Activated CD4-positive, CD25-positive, alpha-beta regulatory T cell (primary cell): ENCODE measurements at regions not wholly inside any gene's neighbourhood (a gene's known extent, or its start where the extent isn't known, plus 50 kb on each side); places are given as distances from the start of the nearest gene placed in this dataset.

ENCODE experiments used
- DNase-seq, 4 experiments: peaks; one replicate each; lab custom pipeline; 2025; lab: John Stamatoyannopoulos, UW

DNA sequence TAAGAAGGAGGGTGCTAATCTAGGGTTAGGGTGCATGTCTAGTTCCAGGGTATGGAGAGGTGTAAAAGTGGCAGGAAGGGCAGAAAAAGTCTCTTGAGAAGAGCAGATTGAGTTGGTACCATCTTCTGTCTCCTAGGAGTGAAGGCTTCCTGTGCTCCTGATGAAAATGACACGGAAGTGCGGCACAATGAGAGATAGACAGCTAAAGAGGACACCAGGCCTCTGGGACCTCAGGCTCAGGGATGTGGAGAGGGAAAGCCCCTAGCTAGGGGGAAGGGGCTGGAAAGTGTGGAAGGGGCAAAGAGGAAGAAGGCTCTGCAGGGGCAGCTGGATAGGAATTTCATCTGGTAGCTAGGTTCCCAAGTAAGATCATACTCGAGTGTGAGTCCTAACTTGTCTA lies 498.3 kb upstream of the EEF2KMT start:
- DNase-seq = no peak

- no peak for DNase-seq
These were observed 492.8 kb upstream of the EEF2KMT start for GRCh38 chr16:5590416-5590815.

DNA sequence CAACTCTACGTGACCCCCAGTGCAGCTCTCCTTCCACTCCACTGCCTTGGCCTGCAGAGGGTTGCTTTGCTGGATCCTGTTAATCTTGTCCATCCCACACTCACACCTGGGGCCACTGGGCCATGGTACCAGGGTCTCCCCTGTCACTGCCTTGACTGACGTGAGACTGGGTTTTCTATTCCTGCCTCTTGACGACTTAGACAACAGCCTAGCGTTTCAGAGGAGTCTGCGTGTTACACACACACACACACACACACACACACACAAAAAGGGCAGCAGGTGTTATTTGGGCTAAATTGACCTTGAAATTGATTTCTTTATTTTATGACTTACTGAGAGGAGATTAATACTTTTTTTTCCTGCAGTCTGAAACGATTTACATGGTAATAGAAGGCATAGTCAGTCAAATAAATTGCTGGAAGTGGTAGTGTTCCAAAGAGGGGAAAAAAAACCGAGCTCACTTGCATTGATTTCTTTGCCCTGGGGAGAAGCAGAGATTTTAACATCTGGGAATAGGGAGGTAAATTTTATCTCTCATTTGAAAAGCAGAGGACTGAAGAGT lies 492.3 kb upstream of the EEF2KMT start:
- DNase-seq = no peak

GRCh38 chr16:5584109-5584508 lies 486.5 kb upstream of the EEF2KMT start:
- no peak for DNase-seq

- no peak for DNase-seq
These were observed 484.9 kb upstream of the EEF2KMT start for GRCh38 chr16:5582529-5582928.

DNA sequence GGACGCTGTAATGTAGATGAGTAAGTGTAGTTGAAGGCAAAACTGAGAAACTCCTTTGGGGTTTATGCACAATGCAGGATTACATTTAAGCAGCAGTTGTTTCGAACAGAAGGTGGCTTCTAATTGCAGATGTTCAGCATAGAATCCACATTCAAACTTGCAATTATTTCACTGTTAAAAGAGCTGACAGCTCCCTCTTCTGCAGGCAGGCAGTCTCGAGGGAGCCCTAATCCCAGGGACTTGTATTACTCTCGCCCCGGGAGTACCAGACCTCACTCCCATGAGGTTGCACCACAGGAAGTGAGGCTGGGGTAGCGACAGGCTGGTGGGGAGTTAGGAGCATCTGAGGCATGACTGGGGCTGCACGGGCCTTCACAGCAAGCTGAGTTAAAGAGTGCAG lies 484.3 kb upstream of the EEF2KMT start:
- no peak for DNase-seq

- no peak for DNase-seq
These were observed 483.8 kb upstream of the EEF2KMT start for GRCh38 chr16:5581428-5581827.

- DNase-seq = no peak
These were observed 483.2 kb upstream of the EEF2KMT start for GRCh38 chr16:5580772-5581171.

- no peak for DNase-seq
These were observed 482.7 kb upstream of the EEF2KMT start for GRCh38 chr16:5580296-5580695.

DNA sequence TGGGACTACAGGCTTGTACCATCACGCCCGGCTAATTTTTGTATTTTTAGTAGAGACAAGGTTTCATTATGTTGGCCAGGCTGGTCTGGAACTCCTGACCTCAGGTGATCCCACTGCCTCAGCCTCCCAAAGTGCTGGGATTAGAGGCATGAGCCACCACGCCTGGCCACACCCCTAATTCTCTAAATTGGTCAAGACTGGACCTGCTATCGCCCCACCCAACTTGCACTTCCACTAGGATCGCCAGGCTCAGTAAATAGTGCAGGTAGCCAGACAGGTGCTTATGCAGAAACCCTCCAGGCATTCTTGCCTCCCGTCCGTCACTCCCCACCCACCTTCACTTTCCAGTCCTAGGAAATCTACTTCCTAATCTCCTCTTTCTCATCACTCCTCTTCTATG lies 481.4 kb upstream of the EEF2KMT start:
- no peak for DNase-seq

DNA sequence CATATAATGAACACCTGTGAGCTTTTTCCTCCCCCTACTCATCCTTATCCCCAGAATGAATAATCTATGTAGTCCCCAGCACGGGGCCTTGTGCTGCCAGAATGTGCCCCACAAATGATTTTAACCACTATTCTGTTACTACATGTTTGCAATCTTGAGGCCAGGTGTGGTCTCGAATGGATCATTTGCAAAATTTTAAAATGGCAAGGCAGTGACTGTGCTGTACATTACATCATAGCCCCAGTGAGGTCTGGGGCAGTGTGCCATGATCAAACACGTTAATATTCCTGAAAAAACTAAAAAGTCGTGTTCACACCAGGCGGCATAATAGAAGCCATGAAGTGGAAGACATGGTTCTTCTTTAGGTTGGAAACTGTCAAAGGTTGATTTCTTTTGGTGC lies 479.9 kb upstream of the EEF2KMT start:
- no peak for DNase-seq

GRCh38 chr16:5575646-5576245 lies 478.2 kb upstream of the EEF2KMT start:
- no peak for DNase-seq

- DNase-seq = no peak
These were observed 477.5 kb upstream of the EEF2KMT start for GRCh38 chr16:5575121-5575520.

GRCh38 chr16:5572056-5572455 lies 474.5 kb upstream of the EEF2KMT start:
- DNase-seq = no peak

GRCh38 chr16:5571446-5571845 lies 473.9 kb upstream of the EEF2KMT start:
- no peak for DNase-seq

DNA sequence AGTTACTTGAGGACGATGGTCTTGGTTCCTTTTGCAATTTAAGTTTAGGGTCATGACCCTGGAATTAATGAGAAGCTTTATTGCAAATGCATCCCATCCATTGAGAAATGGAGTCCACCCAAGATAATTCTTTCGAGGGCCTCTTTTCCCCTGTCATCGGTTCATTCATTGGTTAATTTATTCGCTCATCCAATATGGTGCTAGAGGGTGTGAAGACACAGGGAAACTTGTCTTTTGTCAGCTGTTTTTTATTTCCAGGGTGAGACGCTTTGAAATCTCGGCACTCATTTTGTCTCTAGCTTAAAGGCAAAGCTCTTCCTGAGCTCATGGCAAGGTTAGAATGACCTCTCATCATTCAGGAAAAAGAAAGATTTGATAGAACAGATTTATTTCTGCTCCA lies 464.2 kb upstream of the EEF2KMT start:
- DNase-seq = no peak

- no peak for DNase-seq
These were observed 462.5 kb upstream of the EEF2KMT start for GRCh38 chr16:5560084-5560483.

DNA sequence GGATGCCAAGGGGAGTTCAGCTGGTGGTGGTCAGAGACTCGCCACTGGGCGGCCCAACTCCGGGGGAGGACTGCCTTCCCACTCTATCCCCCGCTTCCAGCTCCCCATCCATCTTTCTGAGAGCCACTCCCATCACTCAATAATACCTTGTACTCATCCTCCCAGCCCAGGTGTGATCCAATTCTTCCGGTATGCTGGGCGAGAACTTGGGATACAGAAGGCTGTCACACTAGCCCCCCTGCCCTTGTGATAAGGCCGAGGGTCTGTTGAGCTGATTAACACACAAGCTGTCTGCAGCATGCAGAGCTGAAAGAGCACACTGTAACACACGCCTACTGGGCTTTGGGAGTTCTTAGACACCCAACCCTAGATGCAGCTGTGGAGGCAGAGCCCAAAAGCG lies 460.4 kb upstream of the EEF2KMT start:
- no peak for DNase-seq

DNA sequence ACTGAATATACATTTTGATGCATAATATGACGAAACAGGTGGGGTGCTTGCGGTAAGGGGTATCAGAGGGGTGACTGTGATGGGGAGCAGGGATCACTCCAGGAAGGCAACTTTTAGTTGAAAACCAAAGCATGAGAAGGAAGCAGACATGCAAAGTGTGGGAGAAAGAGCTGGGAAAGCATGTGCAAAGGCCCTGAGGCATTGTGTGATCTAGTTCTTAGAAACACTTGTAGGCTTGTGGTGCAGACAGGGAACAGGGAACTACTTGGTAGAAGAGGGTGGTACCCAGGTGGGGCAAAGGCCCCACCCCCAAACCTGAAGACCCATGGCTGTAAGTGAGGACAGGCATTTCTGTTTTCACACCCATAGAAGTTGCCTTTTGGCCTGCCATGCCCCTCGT lies 459.9 kb upstream of the EEF2KMT start:
- no peak for DNase-seq

DNA sequence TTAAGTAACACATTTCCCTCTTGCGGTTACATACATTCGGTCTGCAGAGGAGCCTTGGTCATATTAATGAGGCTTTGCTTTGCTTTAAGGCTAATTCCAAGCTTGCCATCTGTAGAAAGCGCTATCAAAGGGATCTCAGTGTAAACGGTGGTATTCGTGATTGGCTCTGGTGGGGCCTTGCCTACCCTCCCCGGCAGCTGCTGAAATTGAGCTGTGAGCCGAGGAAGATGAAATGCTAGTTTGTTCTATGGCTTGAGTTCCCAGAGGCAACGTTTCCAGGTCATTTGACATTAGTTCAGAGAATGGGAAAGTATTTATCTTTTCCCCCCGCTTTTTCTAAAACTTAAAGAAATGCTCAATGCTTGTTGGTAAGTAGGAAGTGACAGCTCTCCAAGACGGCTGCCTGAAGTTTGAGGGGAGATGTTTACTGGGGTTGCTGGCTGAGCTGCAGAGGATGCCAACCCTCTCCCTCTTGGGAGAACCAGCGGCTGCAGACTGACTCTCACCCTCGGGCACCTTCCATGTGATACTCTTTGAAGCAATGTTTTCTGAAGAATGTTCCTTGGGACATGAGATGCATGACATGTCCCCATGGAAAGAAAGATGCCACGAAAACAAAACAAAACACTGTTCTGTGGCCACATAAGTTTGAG lies 458.7 kb upstream of the EEF2KMT start:
- no peak for DNase-seq

DNA sequence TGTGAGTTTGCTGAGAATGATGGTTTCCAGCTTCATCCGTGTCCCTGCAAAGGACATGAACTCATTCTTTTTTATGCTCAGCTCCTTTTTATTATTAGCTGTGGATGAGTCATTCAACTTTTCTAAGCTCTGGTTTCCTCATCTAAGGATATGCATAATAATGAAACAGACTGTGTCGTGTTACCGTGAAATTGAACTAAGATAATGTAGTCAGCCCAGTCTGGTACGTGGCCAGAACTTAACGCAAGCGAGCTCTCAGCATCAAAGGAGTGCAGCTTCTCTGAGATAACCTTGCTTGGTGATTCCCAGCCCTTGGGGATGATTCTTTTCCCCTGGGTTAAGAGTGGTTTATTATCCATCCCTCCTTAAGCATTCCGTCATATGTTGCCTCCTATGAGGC lies 454.3 kb upstream of the EEF2KMT start:
- no peak for DNase-seq

GRCh38 chr16:5549802-5550201 lies 452.2 kb upstream of the EEF2KMT start:
- no peak for DNase-seq

GRCh38 chr16:5541356-5541755 lies 443.8 kb upstream of the EEF2KMT start:
- no peak for DNase-seq

GRCh38 chr16:5537347-5537746 lies 439.8 kb upstream of the EEF2KMT start:
- no peak for DNase-seq
